Lower lobe of right lung (tissue), 2 donors: ENCODE measurements at regions not wholly inside any gene's neighbourhood (a gene's known extent, or its start where the extent isn't known, plus 50 kb on each side); places are given as distances from the start of the nearest gene placed in this dataset.

Source experiments
- ATAC-seq, 2 donors: fragments of 200-7000 bp; cut with Tn5 transposase; one replicate each; pipeline ENCODE4 v1.9.1; 2020 to 2022; ENCODE audit warnings: mild to moderate bottlenecking in 2 of 2, moderate library complexity in 2 of 2
- DNase-seq: peaks from one replicate; pipeline ENCODE4 v3.0.0-alpha.2; 2020
- H3K27ac ChIP-seq: fragments of 200-600 bp; one replicate; pipeline ENCODE4 v1.8.0; 2022
- H3K27me3 ChIP-seq: fragments of 200-600 bp; one replicate; pipeline ENCODE4 v1.8.0; 2022; ENCODE audit warnings: low read depth
- H3K36me3 ChIP-seq: fragments of 200-600 bp; one replicate; pipeline ENCODE4 v1.8.0; 2022; ENCODE audit warnings: mild to moderate bottlenecking
- H3K4me1 ChIP-seq: fragments of 200-600 bp; one replicate; pipeline ENCODE4 v1.8.0; 2022
- H3K4me3 ChIP-seq: fragments of 200-600 bp; one replicate; pipeline ENCODE4 v1.8.0; 2022; ENCODE audit warnings: mild to moderate bottlenecking
- H3K9me3 ChIP-seq: fragments of 200-600 bp; one replicate; pipeline ENCODE4 v1.8.0; 2022
- CTCF ChIP-seq: fragments of 200-600 bp; IDR thresholded peaks from one replicate; pipeline ENCODE4 v1.8.0; 2022; ENCODE audit warnings: antibody characterized with exemption, mild to moderate bottlenecking
- intact Hi-C: fragments of 100-400 bp; cut with DNase I; formaldehyde crosslinking; loops from one replicate; pipeline ENCODE4 v1.11.0; 2022
- donor health status: DM: no; HTN: yes; CAD: no; lungs with severe emphysema.

GRCh38 chr2:23120161-23120560 is 264.8 kb upstream of the KLHL29 start:
- ATAC-seq (no peak), DNase-seq (no peak)
- TF ChIP-seq CTCF: no peak
- H3K4me1 ChIP-seq: no peaks in the 10 kb centered on the region
- no peaks in the 10 kb centered on the region for H3K36me3 ChIP-seq
- H3K4me3 ChIP-seq: no peak overlapping the region
- H3K27me3 ChIP-seq: no peaks in the 10 kb centered on the region
- H3K27ac ChIP-seq: no peak overlapping the region
- no peaks in the 10 kb centered on the region for H3K9me3 ChIP-seq
- intact Hi-C loops: no loop called here

GRCh38 chr2:23121968-23122648 is 262.9 kb upstream of the KLHL29 start:
- no peaks in the 10 kb centered on the region for H3K27me3 ChIP-seq
- DNase-seq: no peak
- no peaks in the 10 kb centered on the region for H3K36me3 ChIP-seq
- no peaks in the 10 kb centered on the region for H3K9me3 ChIP-seq
- no peak overlapping the region for H3K27ac ChIP-seq
- H3K4me1 ChIP-seq: no peaks in the 10 kb centered on the region
- no peak overlapping the region for H3K4me3 ChIP-seq
- TF ChIP-seq CTCF: no peak
- intact Hi-C loops: no loop called here
- no peak for ATAC-seq

GRCh38 chr2:23122681-23123215 is 262.2 kb upstream of the KLHL29 start:
- Histone ChIP-seq H3K4me3 (no peak overlapping the region), H3K9me3 (no peaks in the 10 kb centered on the region), H3K27ac (no peak overlapping the region), H3K27me3 (no peaks in the 10 kb centered on the region), H3K36me3 (no peaks in the 10 kb centered on the region), H3K4me1 (no peaks in the 10 kb centered on the region)
- intact Hi-C loops: no loop called here
- DNase-seq (no peak), ATAC-seq (no peak)
- no peak for TF ChIP-seq CTCF

DNA sequence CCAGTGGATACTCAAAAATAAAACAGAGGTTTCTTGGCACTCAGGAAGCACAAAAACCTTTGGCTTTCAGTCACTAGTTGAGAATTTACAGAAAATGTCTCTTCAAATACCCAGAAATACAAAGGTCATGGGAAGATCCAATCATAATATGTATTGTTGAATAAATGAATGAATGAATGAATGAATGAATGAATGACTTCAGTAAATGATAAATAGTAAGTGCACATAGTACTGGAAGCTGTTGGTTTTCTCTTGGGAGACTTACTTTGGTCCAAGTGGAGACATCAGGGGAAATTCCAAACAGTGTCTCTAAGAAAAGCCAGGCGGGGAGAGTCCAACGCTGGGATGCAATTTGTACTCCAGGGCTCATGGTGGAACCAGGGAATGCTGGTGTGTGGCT is 261.3 kb upstream of the KLHL29 start:
- Histone ChIP-seq H3K9me3 (no peaks in the 10 kb centered on the region), H3K4me1 (no peaks in the 10 kb centered on the region), H3K27me3 (no peaks in the 10 kb centered on the region), H3K27ac (no peak overlapping the region), H3K4me3 (no peak overlapping the region), H3K36me3 (no peaks in the 10 kb centered on the region)
- no peak for DNase-seq
- intact Hi-C loops: no loop called here
- TF ChIP-seq CTCF: no peak
- no peak for ATAC-seq

GRCh38 chr2:23124214-23124750 is 260.7 kb upstream of the KLHL29 start:
- intact Hi-C loops: no loop called here
- H3K4me1 ChIP-seq: no peaks in the 10 kb centered on the region
- no peak for TF ChIP-seq CTCF
- ATAC-seq (no peak), DNase-seq (no peak)
- H3K27me3 ChIP-seq: no peaks in the 10 kb centered on the region
- H3K9me3 ChIP-seq: no peaks in the 10 kb centered on the region
- H3K27ac ChIP-seq: no peak overlapping the region
- H3K36me3 ChIP-seq: no peaks in the 10 kb centered on the region
- no peak overlapping the region for H3K4me3 ChIP-seq
